ENCODE measurements at regions not wholly inside any gene's neighbourhood (a gene's known extent, or its start where the extent isn't known, plus 50 kb on each side); places are given as distances from the start of the nearest gene placed in this dataset.

DNA sequence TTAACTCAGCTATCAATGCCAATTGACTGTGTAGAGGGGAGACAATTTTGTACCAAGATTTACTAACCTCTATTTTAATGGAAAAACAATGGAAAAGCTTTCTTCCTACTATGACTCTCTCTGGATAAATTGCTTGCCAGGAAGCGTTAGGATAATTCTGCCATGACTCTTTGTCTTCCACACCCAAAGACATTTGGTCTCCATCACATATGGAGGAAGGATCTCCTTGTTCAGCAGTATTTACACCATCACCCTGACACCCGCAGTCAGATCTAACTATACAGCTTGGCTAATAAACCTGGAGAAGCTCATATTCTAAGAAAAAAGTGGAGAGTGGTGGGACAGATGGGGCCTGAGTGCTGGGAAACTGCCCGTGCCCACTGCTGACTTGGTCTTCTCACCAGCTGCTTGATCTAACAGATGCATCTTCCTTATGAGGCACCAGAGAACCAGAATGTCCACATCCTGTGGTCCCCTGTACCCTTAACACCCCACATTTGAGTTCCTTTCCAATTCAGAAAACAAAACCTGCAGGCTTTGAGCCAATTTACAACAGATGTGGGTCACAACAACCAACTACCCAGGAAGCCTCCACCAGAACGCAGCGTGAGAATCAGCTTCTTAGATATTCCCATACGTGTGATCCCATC lies 154.0 kb downstream of the DAD1 start:
- no peak for TF ChIP-seq ARNTL (CRISPR knock-in tag; IDR thresholded peaks at IDR 0.05; ENCODE audit: borderline replicate concordance, low read depth)
- TF ChIP-seq ZNF565 (CRISPR knock-in tag; conservative IDR thresholded peaks at IDR 0.05; ENCODE audit: low read depth): no peak
- TF ChIP-seq RARB (CRISPR knock-in tag; IDR thresholded peaks at IDR 0.05): no peak
- TF ChIP-seq, protein P1, sequence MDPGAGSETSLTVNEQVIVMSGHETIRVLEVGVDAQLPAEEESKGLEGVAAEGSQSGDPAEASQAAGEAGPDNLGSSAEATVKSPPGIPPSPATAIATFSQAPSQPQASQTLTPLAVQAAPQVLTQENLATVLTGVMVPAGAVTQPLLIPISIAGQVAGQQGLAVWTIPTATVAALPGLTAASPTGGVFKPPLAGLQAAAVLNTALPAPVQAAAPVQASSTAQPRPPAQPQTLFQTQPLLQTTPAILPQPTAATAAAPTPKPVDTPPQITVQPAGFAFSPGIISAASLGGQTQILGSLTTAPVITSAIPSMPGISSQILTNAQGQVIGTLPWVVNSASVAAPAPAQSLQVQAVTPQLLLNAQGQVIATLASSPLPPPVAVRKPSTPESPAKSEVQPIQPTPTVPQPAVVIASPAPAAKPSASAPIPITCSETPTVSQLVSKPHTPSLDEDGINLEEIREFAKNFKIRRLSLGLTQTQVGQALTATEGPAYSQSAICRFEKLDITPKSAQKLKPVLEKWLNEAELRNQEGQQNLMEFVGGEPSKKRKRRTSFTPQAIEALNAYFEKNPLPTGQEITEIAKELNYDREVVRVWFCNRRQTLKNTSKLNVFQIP (CRISPR knock-in tag; IDR thresholded peaks at IDR 0.05; ENCODE audit: borderline replicate concordance, low read depth): no peak
- no peak for TF ChIP-seq ZNF8 (CRISPR knock-in tag; IDR thresholded peaks at IDR 0.05)
- TF ChIP-seq TOX (CRISPR knock-in tag; IDR thresholded peaks at IDR 0.05; ENCODE audit: borderline replicate concordance): no peak
- TF ChIP-seq, protein P2, sequence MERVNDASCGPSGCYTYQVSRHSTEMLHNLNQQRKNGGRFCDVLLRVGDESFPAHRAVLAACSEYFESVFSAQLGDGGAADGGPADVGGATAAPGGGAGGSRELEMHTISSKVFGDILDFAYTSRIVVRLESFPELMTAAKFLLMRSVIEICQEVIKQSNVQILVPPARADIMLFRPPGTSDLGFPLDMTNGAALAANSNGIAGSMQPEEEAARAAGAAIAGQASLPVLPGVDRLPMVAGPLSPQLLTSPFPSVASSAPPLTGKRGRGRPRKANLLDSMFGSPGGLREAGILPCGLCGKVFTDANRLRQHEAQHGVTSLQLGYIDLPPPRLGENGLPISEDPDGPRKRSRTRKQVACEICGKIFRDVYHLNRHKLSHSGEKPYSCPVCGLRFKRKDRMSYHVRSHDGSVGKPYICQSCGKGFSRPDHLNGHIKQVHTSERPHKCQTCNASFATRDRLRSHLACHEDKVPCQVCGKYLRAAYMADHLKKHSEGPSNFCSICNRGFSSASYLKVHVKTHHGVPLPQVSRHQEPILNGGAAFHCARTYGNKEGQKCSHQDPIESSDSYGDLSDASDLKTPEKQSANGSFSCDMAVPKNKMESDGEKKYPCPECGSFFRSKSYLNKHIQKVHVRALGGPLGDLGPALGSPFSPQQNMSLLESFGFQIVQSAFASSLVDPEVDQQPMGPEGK (CRISPR knock-in tag; IDR thresholded peaks at IDR 0.05; ENCODE audit: borderline replicate concordance): no peak
- no peak for TF ChIP-seq OSR1 (CRISPR knock-in tag; IDR thresholded peaks at IDR 0.05)
- TF ChIP-seq ZFP30 (CRISPR knock-in tag; IDR thresholded peaks at IDR 0.05): no peak
- no peak for TF ChIP-seq ISL1 (CRISPR knock-in tag; IDR thresholded peaks at IDR 0.05)
